ELR (cell line): ENCODE measurements at regions not wholly inside any gene's neighbourhood (a gene's known extent, or its start where the extent isn't known, plus 50 kb on each side); places are given as distances from the start of the nearest gene placed in this dataset.
A peak's percentile ranks its signal among the peaks of the same experiment; 100 is the strongest.

Experiments
- DNase-seq: peaks from one replicate; pipeline ENCODE4 v3.0.0-alpha.2; 2015; ENCODE audit warnings: low read depth

- DNase-seq, result no peak
Observed at GRCh38 chr9:91040371-91041215, 239.0 kb downstream of the SYK start.

GRCh38 chr9:91042024-91042423 is 240.4 kb downstream of the SYK start:
- no peak for DNase-seq

GRCh38 chr9:91042541-91042940 is 240.9 kb downstream of the SYK start:
- no peak for DNase-seq

GRCh38 chr9:91043056-91043810 is 241.6 kb downstream of the SYK start:
- DNase-seq, result no peak

GRCh38 chr9:91043811-91044175 is 242.2 kb downstream of the SYK start:
- no peak for DNase-seq

GRCh38 chr9:91044354-91044753 is 242.7 kb downstream of the SYK start:
- no peak for DNase-seq

GRCh38 chr9:91045041-91045440 is 243.4 kb downstream of the SYK start:
- no peak for DNase-seq

- no peak for DNase-seq
Observed at GRCh38 chr9:91047529-91047928, 245.9 kb downstream of the SYK start.

- peak; percentile 85 for DNase-seq
Observed at GRCh38 chr9:91047993-91048607, 246.5 kb downstream of the SYK start.

GRCh38 chr9:91048749-91049148 is 247.1 kb downstream of the SYK start:
- DNase-seq, result no peak

- DNase-seq, result no peak
Observed at GRCh38 chr9:91053824-91054223, 252.2 kb downstream of the SYK start.

- DNase-seq, result no peak
Observed at GRCh38 chr9:91055845-91056244, 254.2 kb downstream of the SYK start.

- no peak for DNase-seq
Observed at GRCh38 chr9:91056486-91056885, 254.9 kb downstream of the SYK start.

GRCh38 chr9:91056917-91057316 is 255.3 kb downstream of the SYK start:
- peak; percentile 79 for DNase-seq

- DNase-seq, result no peak
Observed at GRCh38 chr9:91059713-91060112, 258.1 kb downstream of the SYK start.

- peak; percentile 97 for DNase-seq
Observed at GRCh38 chr9:91060520-91061343, 259.1 kb downstream of the SYK start.

GRCh38 chr9:91061506-91061905 is 259.9 kb downstream of the SYK start:
- DNase-seq, result no peak

- DNase-seq, result no peak
Observed at GRCh38 chr9:91062281-91062680, 260.7 kb downstream of the SYK start.

- no peak for DNase-seq
Observed at GRCh38 chr9:91063471-91063870, 261.9 kb downstream of the SYK start.

GRCh38 chr9:91065231-91066041 is 263.8 kb downstream of the SYK start:
- DNase-seq, result no peak

GRCh38 chr9:91066042-91066415 is 264.4 kb downstream of the SYK start:
- DNase-seq, result no peak
